ENCODE measurements at regions not wholly inside any gene's neighbourhood (a gene's known extent, or its start where the extent isn't known, plus 50 kb on each side); places are given as distances from the start of the nearest gene placed in this dataset.

- Histone ChIP-seq H3K36me3 (ENCODE audit: control insufficient read depth in 2 of 4, insufficient read depth in 4 of 4, low read length in 3 of 4) (no peaks in the 10 kb centered on the region), H3K23me2 (ENCODE audit: low read depth, low read length) (no peaks in the 10 kb centered on the region), H4K5ac (ENCODE audit: insufficient read length, low read depth, low read length) (no peak overlapping the region), H2AFZ (ENCODE audit: low read length) (no peak overlapping the region), H3K27me3 (replicated peaks in 1 of 4; ENCODE audit: control insufficient read depth in 3 of 4, extremely low read depth in 1 of 4, insufficient read depth in 3 of 4, low read length in 3 of 4) (no peaks in the 10 kb centered on the region), H3K4me3 (ENCODE audit: extremely low read depth in 1 of 4, insufficient read depth in 2 of 4, low read depth in 3 of 4, low read length in 4 of 4) (no peak overlapping the region), H3K56ac (replicated peaks; ENCODE audit: insufficient read length, low read depth, low read length) (no peak overlapping the region), H3K4ac (replicated peaks; ENCODE audit: insufficient read length, low read depth, low read length) (no peak overlapping the region), H3K9me3 (ENCODE audit: insufficient read depth in 2 of 2, low read depth in 1 of 2, low read length in 1 of 2) (no peaks in the 10 kb centered on the region), H3K4me1 (replicated peaks in 1 of 4; ENCODE audit: control insufficient read depth in 3 of 4, insufficient read depth in 4 of 4, low read length in 3 of 4) (no peaks in the 10 kb centered on the region), H4K91ac (replicated peaks; ENCODE audit: insufficient read length, low read length) (no peak overlapping the region), H2BK12ac (ENCODE audit: low read depth, low read length) (no peak overlapping the region), H4K8ac (ENCODE audit: extremely low read depth, insufficient read depth, low read length) (no peak overlapping the region), H2AK5ac (ENCODE audit: low read depth, low read length) (no peak overlapping the region), H2BK20ac (ENCODE audit: low read length) (no peak overlapping the region), H3K27ac (ENCODE audit: low read depth, low read length) (no peak overlapping the region), H3K23ac (ENCODE audit: insufficient read length) (no peak overlapping the region), H3K9ac (replicated peaks in 1 of 4; ENCODE audit: extremely low read depth in 1 of 4, low read depth in 3 of 4, low read length in 3 of 4) (no peak overlapping the region), H3K4me2 (ENCODE audit: insufficient read depth in 1 of 2, low read depth in 2 of 2, low read length in 2 of 2) (no peak overlapping the region), H2BK15ac (ENCODE audit: low read length) (no peak overlapping the region), H2BK120ac (replicated peaks; ENCODE audit: low read depth, low read length) (no peak overlapping the region), H2BK5ac (ENCODE audit: low read depth, low read length) (no peak overlapping the region), H3K14ac (ENCODE audit: insufficient read length) (no peak overlapping the region), H3K18ac (ENCODE audit: extremely low read depth, low read length) (no peak overlapping the region), H4K20me1 (replicated peaks in 1 of 2; ENCODE audit: control insufficient read depth in 1 of 2, insufficient read depth in 2 of 2, low read length in 2 of 2) (no peaks in the 10 kb centered on the region), H3K79me1 (ENCODE audit: low read depth, low read length) (no peaks in the 10 kb centered on the region), H3K79me2 (ENCODE audit: control insufficient read depth in 1 of 2, insufficient read depth in 2 of 2, low read length in 2 of 2) (no peaks in the 10 kb centered on the region)
- 100% methylated on average over 2 of the region's 2 CpGs; no CpG with 5 or more reads in 1 of the 2 experiments for WGBS, 2 experiments (ENCODE audit: extremely low coverage in 1 of 2, insufficient coverage in 1 of 2, insufficient read length in 1 of 2, insufficient replicate concordance in 2 of 2, low coverage in 1 of 2, low lambda C conversion rate in 2 of 2, missing lambda C conversion rate in 1 of 2)
- ChIA-PET POLR2A (ENCODE audit: partially characterized antibody) (no interaction called here), CTCF (ENCODE audit: partially characterized antibody) (interaction anchor here (0.6 kb wide), 1 partner anchor 51 kb away, joined by 3 read pairs; no protein-coding TSS in a partner anchor)
- TF ChIP-seq HDAC6 (IDR thresholded peaks at IDR 0.05; ENCODE audit: low read depth, low read length) (no peak), RFX5 (IDR thresholded peaks at IDR 0.05; ENCODE audit: borderline replicate concordance, low read depth, low read length) (no peak), YY1 (IDR thresholded peaks at IDR 0.05; ENCODE audit: low read depth, low read length) (no peak), SAP30 (IDR thresholded peaks at IDR 0.05; ENCODE audit: insufficient read depth, insufficient replicate concordance, low read length) (no peak), SP1 (IDR thresholded peaks at IDR 0.05; ENCODE audit: low read depth, low read length) (no peak), RBBP5 (IDR thresholded peaks at IDR 0.05; ENCODE audit: borderline replicate concordance, low read depth, low read length) (no peak), CHD1 (IDR thresholded peaks at IDR 0.05; ENCODE audit: low read depth, low read length) (no peak), POU5F1 (IDR thresholded peaks at IDR 0.05; ENCODE audit: low read depth, low read length) (no peak), CBX8 (IDR thresholded peaks at IDR 0.05; ENCODE audit: borderline replicate concordance, low read depth, low read length) (no peak), EP300 (IDR thresholded peaks at IDR 0.05; ENCODE audit: borderline replicate concordance in 1 of 2, low read depth in 2 of 2, low read length in 2 of 2) (no peak), SIRT6 (IDR thresholded peaks at IDR 0.05; ENCODE audit: low read length) (no peak)
- TF ChIP-seq, protein P1, sequence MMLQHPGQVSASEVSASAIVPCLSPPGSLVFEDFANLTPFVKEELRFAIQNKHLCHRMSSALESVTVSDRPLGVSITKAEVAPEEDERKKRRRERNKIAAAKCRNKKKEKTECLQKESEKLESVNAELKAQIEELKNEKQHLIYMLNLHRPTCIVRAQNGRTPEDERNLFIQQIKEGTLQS (IDR thresholded peaks at IDR 0.05; ENCODE audit: insufficient read depth, low read depth, low read length) = no peak
- DNase-seq (ENCODE audit: low read depth in 1 of 2, low spot score in 2 of 2) (no peak), FAIRE-seq (no peak)
These were observed 87.1 kb downstream of the POLR1F start for GRCh38 chr7:19621740-19622139.

All from H1 (cell line).